Prostate gland (tissue), 2 donors: ENCODE measurements at regions not wholly inside any gene's neighbourhood (a gene's known extent, or its start where the extent isn't known, plus 50 kb on each side); places are given as distances from the start of the nearest gene placed in this dataset.

ENCODE experiments used
- POLR2A ChIP-seq: fragments of 450-650 bp; IDR thresholded peaks from one replicate; pipeline ENCODE4 v1.6.1; 2016; ENCODE audit warnings: antibody characterized with exemption, mild to moderate bottlenecking
- POLR2AphosphoS5 ChIP-seq: sonication (generic); formaldehyde crosslinking; IDR thresholded peaks from one replicate; pipeline ENCODE4 v1.6.1; 2017; ENCODE audit warnings: antibody characterized with exemption
- TF ChIP-seq, protein P1 (sequence below), 4 experiments: fragments of 200-600 bp in 2 of 4; fragments of 450-650 bp in 2 of 4; sonication (generic) in 2 of 4; IDR thresholded peaks; 1 replicate in 3 of 4; 2 replicates in 1 of 4; pipeline ENCODE4 v1.5.1; 2016 to 2019; ENCODE audit warnings: antibody characterized with exemption in 4 of 4, mild to moderate bottlenecking in 2 of 4, moderate library complexity in 2 of 4

DNA sequence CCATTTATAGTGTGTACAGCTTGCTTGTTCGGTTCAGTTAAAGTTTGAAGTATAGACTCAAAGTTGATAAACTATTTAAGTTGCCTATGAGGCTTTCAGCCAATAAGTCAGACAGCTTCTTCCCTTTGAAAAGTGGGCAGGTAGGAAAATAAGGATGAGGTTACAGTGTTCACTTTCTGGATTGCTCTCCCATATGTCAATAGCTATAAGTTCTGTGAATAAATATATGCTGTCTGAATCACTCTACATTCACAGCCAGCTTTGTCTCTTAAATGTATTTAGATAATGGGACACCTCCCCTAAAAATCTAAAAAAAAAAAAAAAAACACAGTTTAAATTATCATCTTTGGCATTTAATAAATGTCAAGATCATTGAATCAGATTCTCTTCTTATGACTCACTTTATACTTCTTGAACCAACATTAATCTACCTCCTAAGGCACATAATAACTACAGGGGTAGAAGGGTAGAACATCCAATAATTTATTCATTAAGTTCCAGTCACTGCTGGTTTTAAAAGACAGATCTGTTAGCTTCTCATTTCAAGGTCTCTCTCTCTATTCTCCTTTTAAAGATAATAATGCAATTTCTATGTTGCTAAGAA, 126.4 kb upstream of the PCED1B start:
- TF ChIP-seq, protein P1, sequence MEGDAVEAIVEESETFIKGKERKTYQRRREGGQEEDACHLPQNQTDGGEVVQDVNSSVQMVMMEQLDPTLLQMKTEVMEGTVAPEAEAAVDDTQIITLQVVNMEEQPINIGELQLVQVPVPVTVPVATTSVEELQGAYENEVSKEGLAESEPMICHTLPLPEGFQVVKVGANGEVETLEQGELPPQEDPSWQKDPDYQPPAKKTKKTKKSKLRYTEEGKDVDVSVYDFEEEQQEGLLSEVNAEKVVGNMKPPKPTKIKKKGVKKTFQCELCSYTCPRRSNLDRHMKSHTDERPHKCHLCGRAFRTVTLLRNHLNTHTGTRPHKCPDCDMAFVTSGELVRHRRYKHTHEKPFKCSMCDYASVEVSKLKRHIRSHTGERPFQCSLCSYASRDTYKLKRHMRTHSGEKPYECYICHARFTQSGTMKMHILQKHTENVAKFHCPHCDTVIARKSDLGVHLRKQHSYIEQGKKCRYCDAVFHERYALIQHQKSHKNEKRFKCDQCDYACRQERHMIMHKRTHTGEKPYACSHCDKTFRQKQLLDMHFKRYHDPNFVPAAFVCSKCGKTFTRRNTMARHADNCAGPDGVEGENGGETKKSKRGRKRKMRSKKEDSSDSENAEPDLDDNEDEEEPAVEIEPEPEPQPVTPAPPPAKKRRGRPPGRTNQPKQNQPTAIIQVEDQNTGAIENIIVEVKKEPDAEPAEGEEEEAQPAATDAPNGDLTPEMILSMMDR (IDR thresholded peaks at IDR 0.05), result no peak
- TF ChIP-seq POLR2A (no peak), POLR2AphosphoS5 (no peak)
